ENCODE measurements at regions not wholly inside any gene's neighbourhood (a gene's known extent, or its start where the extent isn't known, plus 50 kb on each side); places are given as distances from the start of the nearest gene placed in this dataset.

GRCh38 chr18:44025421-44025820, 655.3 kb upstream of the SETBP1 start:
- CTCF ChIA-PET, result no interaction called here
- DNase-seq, result no peak
- H3K36me3 Mint-ChIP-seq (ENCODE audit: insufficient read depth, unreplicated experiment), result no peaks in the 10 kb centered on the region
- intact Hi-C loops (cut with micrococcal nuclease; ENCODE audit: unreplicated experiment), result no loop called here
- H3K4me1 Mint-ChIP-seq (ENCODE audit: low read depth, unreplicated experiment), result no peaks in the 10 kb centered on the region
- no TSS peak for BruUV-seq (replicated peaks)
- H3K9me3 Mint-ChIP-seq (ENCODE audit: low read depth, unreplicated experiment), result peaks cover 10% of the 10 kb centered on the region
- H3K27me3 Mint-ChIP-seq (ENCODE audit: unreplicated experiment), result no peaks in the 10 kb centered on the region
- no peak overlapping the region for H3K27ac Mint-ChIP-seq (ENCODE audit: unreplicated experiment)
- no peak overlapping the region for H3K4me3 Mint-ChIP-seq (ENCODE audit: low read depth, unreplicated experiment)
- no peak for TF ChIP-seq CTCF (IDR thresholded peaks at IDR 0.05; ENCODE audit: unreplicated experiment)

GRCh38 chr18:44028109-44028508, 652.6 kb upstream of the SETBP1 start:
- peaks cover 21% of the 10 kb centered on the region for H3K4me1 Mint-ChIP-seq (ENCODE audit: low read depth, unreplicated experiment)
- no peak for DNase-seq
- no peaks in the 10 kb centered on the region for H3K36me3 Mint-ChIP-seq (ENCODE audit: insufficient read depth, unreplicated experiment)
- peaks cover 14% of the 10 kb centered on the region for H3K9me3 Mint-ChIP-seq (ENCODE audit: low read depth, unreplicated experiment)
- intact Hi-C loops (cut with micrococcal nuclease; ENCODE audit: unreplicated experiment), result no loop called here
- H3K27ac Mint-ChIP-seq (ENCODE audit: unreplicated experiment), result no peak overlapping the region
- no peak for TF ChIP-seq CTCF (IDR thresholded peaks at IDR 0.05; ENCODE audit: unreplicated experiment)
- no peak overlapping the region for H3K4me3 Mint-ChIP-seq (ENCODE audit: low read depth, unreplicated experiment)
- H3K27me3 Mint-ChIP-seq (ENCODE audit: unreplicated experiment), result no peaks in the 10 kb centered on the region
- CTCF ChIA-PET, result no interaction called here
- no TSS peak for BruUV-seq (replicated peaks)

- no peaks in the 10 kb centered on the region for H3K27me3 Mint-ChIP-seq (ENCODE audit: unreplicated experiment)
- DNase-seq, result no peak
- peak overlapping the region; percentile 27 for H3K27ac Mint-ChIP-seq (ENCODE audit: unreplicated experiment)
- no peak overlapping the region for H3K4me3 Mint-ChIP-seq (ENCODE audit: low read depth, unreplicated experiment)
- CTCF ChIA-PET, result no interaction called here
- peaks cover 11% of the 10 kb centered on the region for H3K9me3 Mint-ChIP-seq (ENCODE audit: low read depth, unreplicated experiment)
- intact Hi-C loops (cut with micrococcal nuclease; ENCODE audit: unreplicated experiment), result no loop called here
- BruUV-seq (replicated peaks), result no TSS peak
- H3K36me3 Mint-ChIP-seq (ENCODE audit: insufficient read depth, unreplicated experiment), result no peaks in the 10 kb centered on the region
- no peak for TF ChIP-seq CTCF (IDR thresholded peaks at IDR 0.05; ENCODE audit: unreplicated experiment)
- peaks cover 30% of the 10 kb centered on the region for H3K4me1 Mint-ChIP-seq (ENCODE audit: low read depth, unreplicated experiment)
These were observed 649.6 kb upstream of the SETBP1 start for GRCh38 chr18:44031063-44031462.

- DNase-seq, result peak; percentile 64
- no peak for TF ChIP-seq CTCF (IDR thresholded peaks at IDR 0.05; ENCODE audit: unreplicated experiment)
- no peak overlapping the region for H3K4me3 Mint-ChIP-seq (ENCODE audit: low read depth, unreplicated experiment)
- no TSS peak for BruUV-seq (replicated peaks)
- intact Hi-C loops (cut with micrococcal nuclease; ENCODE audit: unreplicated experiment), result loop anchor here (2.0 kb wide), 1 partner anchor 46 kb away; no protein-coding TSS in a partner anchor
- CTCF ChIA-PET, result no interaction called here
- H3K4me1 Mint-ChIP-seq (ENCODE audit: low read depth, unreplicated experiment), result peaks cover 30% of the 10 kb centered on the region
- no peaks in the 10 kb centered on the region for H3K27me3 Mint-ChIP-seq (ENCODE audit: unreplicated experiment)
- peaks cover 11% of the 10 kb centered on the region for H3K9me3 Mint-ChIP-seq (ENCODE audit: low read depth, unreplicated experiment)
- H3K36me3 Mint-ChIP-seq (ENCODE audit: insufficient read depth, unreplicated experiment), result no peaks in the 10 kb centered on the region
- H3K27ac Mint-ChIP-seq (ENCODE audit: unreplicated experiment), result peak overlapping the region; percentile 48
These were observed 647.5 kb upstream of the SETBP1 start for GRCh38 chr18:44033144-44033701.
